GM23338 (cell line): ENCODE measurements at regions not wholly inside any gene's neighbourhood (a gene's known extent, or its start where the extent isn't known, plus 50 kb on each side); places are given as distances from the start of the nearest gene placed in this dataset.

Experiments
- CTCF ChIP-seq, 2 experiments: fragments of 200-600 bp in 1 of 2; sonication (generic) in 1 of 2; conservative IDR thresholded peaks; 2 replicates each; pipeline versions ENCODE4 v1.5.1 to v1.6.1; 2016 to 2017; ENCODE audit warnings: antibody characterized with exemption in 2 of 2, low read depth in 2 of 2, mild to moderate bottlenecking in 2 of 2, moderate library complexity in 1 of 2
- EZH2 ChIP-seq: fragments of 200-600 bp; sonication (generic); IDR thresholded peaks from one replicate; pipeline ENCODE4 v1.8.0; 2017; ENCODE audit warnings: antibody characterized with exemption, mild to moderate bottlenecking, low read depth; ENCODE audit not compliant: unreplicated experiment
- EZH2phosphoT487 ChIP-seq: fragments of 200-600 bp; sonication (generic); IDR thresholded peaks from one replicate; pipeline ENCODE4 v1.8.1; 2018; ENCODE audit warnings: antibody characterized with exemption; ENCODE audit not compliant: unreplicated experiment
- POLR2AphosphoS5 ChIP-seq: IDR thresholded peaks from 2 replicates; pipeline ENCODE4 v1.6.1; 2016; ENCODE audit warnings: antibody characterized with exemption, low read depth

GRCh38 chrX:10761447-10761846, 141.1 kb upstream of the MID1 start:
- TF ChIP-seq CTCF (conservative IDR thresholded peaks at IDR 0.05; ENCODE audit: low read depth in 2 of 2) (no peak), EZH2 (no peak), EZH2phosphoT487 (no peak), POLR2AphosphoS5 (no peak)
